Uterus (tissue), 3 donors: ENCODE measurements at regions not wholly inside any gene's neighbourhood (a gene's known extent, or its start where the extent isn't known, plus 50 kb on each side); places are given as distances from the start of the nearest gene placed in this dataset.

Source experiments
- DNase-seq, 2 donors: peaks; one replicate each; pipeline ENCODE4 v3.0.0-alpha.2; 2019 to 2020
- H3K27ac ChIP-seq, 2 donors: fragments of 200-600 bp; sonication (generic); 1 replicate in 1 of 2; 2 replicates in 1 of 2; pipeline ENCODE4 v1.5.1; 2016 to 2018
- H3K27me3 ChIP-seq, 2 donors: fragments of 200-600 bp; sonication (generic); one replicate each; pipeline ENCODE4 v1.5.1; 2018 to 2019; ENCODE audit warnings: control low read depth in 1 of 2
- H3K36me3 ChIP-seq, 2 donors: fragments of 200-600 bp; sonication (generic); one replicate each; pipeline ENCODE4 v1.5.1; 2019; ENCODE audit warnings: control low read depth in 1 of 2
- H3K4me1 ChIP-seq, 2 donors: fragments of 200-600 bp; sonication (generic); one replicate each; pipeline ENCODE4 v1.5.1; 2018 to 2019; ENCODE audit warnings: control low read depth in 1 of 2
- H3K4me3 ChIP-seq, 2 donors: fragments of 200-600 bp; sonication (generic); 1 replicate in 1 of 2; 2 replicates in 1 of 2; pipeline ENCODE4 v1.5.1; 2018 to 2019; ENCODE audit warnings: mild to moderate bottlenecking in 1 of 2
- H3K9me3 ChIP-seq, 2 donors: fragments of 200-600 bp; sonication (generic); one replicate each; pipeline ENCODE4 v1.5.1; 2019; ENCODE audit warnings: control low read depth in 1 of 2
- CTCF ChIP-seq, 4 experiments: fragments of 200-600 bp in 2 of 4; fragments of 450-650 bp in 2 of 4; sonication (generic) in 2 of 4; IDR thresholded peaks; one replicate each; pipeline ENCODE4 v1.5.1; 2016 to 2019; ENCODE audit warnings: antibody characterized with exemption in 4 of 4, mild to moderate bottlenecking in 2 of 4, moderate library complexity in 1 of 4
- POLR2A ChIP-seq, 2 donors: fragments of 450-650 bp; IDR thresholded peaks; one replicate each; pipeline ENCODE4 v1.6.1; 2016; ENCODE audit warnings: antibody characterized with exemption in 2 of 2, mild to moderate bottlenecking in 1 of 2, moderate library complexity in 1 of 2
- intact Hi-C: fragments of 100-400 bp; cut with DNase I; formaldehyde crosslinking; loops from one replicate; pipeline ENCODE4 v1.15.1; 2023; ENCODE audit warnings: low total_unique reads
- donor health status: DM: yes; HTN: yes; CAD: no.

GRCh38 chr2:106607371-106607770 is 120.2 kb downstream of the CD8B2 start:
- intact Hi-C loops = no loop called here

GRCh38 chr2:106609780-106610179 is 122.6 kb downstream of the CD8B2 start:
- no peaks in the 10 kb centered on the region for H3K4me1 ChIP-seq
- H3K27me3 ChIP-seq = no peaks in the 10 kb centered on the region
- intact Hi-C loops = no loop called here
- no peak for DNase-seq
- no peaks in the 10 kb centered on the region for H3K9me3 ChIP-seq
- no peaks in the 10 kb centered on the region for H3K36me3 ChIP-seq
- H3K27ac ChIP-seq = no peak overlapping the region
- TF ChIP-seq CTCF (IDR thresholded peaks at IDR 0.05) = no peak
- TF ChIP-seq POLR2A (IDR thresholded peaks at IDR 0.05) = no peak
- H3K4me3 ChIP-seq = no peak overlapping the region

More at GRCh38 chr2:106607371-106607770, 120.2 kb downstream of the CD8B2 start:
- H3K27ac ChIP-seq = no peak overlapping the region
- H3K36me3 ChIP-seq = no peaks in the 10 kb centered on the region
- no peak overlapping the region for H3K4me3 ChIP-seq
- DNase-seq = no peak
- H3K4me1 ChIP-seq = no peaks in the 10 kb centered on the region
- no peaks in the 10 kb centered on the region for H3K27me3 ChIP-seq
- no peaks in the 10 kb centered on the region for H3K9me3 ChIP-seq
- TF ChIP-seq POLR2A (IDR thresholded peaks at IDR 0.05) (no peak), CTCF (IDR thresholded peaks at IDR 0.05) (no peak)

GRCh38 chr2:106614511-106615291 is 127.5 kb downstream of the CD8B2 start:
- H3K9me3 ChIP-seq = no peaks in the 10 kb centered on the region
- H3K4me3 ChIP-seq = no peak overlapping the region
- H3K27me3 ChIP-seq = no peaks in the 10 kb centered on the region
- TF ChIP-seq CTCF (IDR thresholded peaks at IDR 0.05) (no peak), POLR2A (IDR thresholded peaks at IDR 0.05) (no peak)
- intact Hi-C loops = no loop called here
- no peaks in the 10 kb centered on the region for H3K36me3 ChIP-seq
- no peaks in the 10 kb centered on the region for H3K4me1 ChIP-seq
- no peak for DNase-seq
- no peak overlapping the region for H3K27ac ChIP-seq

GRCh38 chr2:106618614-106619013 is 131.4 kb downstream of the CD8B2 start:
- TF ChIP-seq CTCF (IDR thresholded peaks at IDR 0.05) (no peak), POLR2A (IDR thresholded peaks at IDR 0.05) (no peak)
- Histone ChIP-seq H3K27me3 (no peaks in the 10 kb centered on the region), H3K36me3 (no peaks in the 10 kb centered on the region), H3K4me1 (no peaks in the 10 kb centered on the region), H3K4me3 (no peak overlapping the region), H3K27ac (no peak overlapping the region), H3K9me3 (no peaks in the 10 kb centered on the region)
- intact Hi-C loops = no loop called here
- no peak for DNase-seq

- intact Hi-C loops = no loop called here
- Histone ChIP-seq H3K4me3 (no peak overlapping the region), H3K4me1 (no peaks in the 10 kb centered on the region), H3K9me3 (no peaks in the 10 kb centered on the region), H3K36me3 (no peaks in the 10 kb centered on the region), H3K27me3 (no peaks in the 10 kb centered on the region), H3K27ac (no peak overlapping the region)
- no peak for TF ChIP-seq CTCF (IDR thresholded peaks at IDR 0.05)
- TF ChIP-seq POLR2A (IDR thresholded peaks at IDR 0.05) = no peak
- DNase-seq = no peak
These were observed 136.3 kb downstream of the CD8B2 start for GRCh38 chr2:106623456-106623855.
